ENCODE measurements at regions not wholly inside any gene's neighbourhood (a gene's known extent, or its start where the extent isn't known, plus 50 kb on each side); places are given as distances from the start of the nearest gene placed in this dataset.
"Not testable (repeated sequence)": the region's sequence is repeated elsewhere in the genome, so short reads cannot be mapped to it uniquely, and the experiment has no call there.

DNA sequence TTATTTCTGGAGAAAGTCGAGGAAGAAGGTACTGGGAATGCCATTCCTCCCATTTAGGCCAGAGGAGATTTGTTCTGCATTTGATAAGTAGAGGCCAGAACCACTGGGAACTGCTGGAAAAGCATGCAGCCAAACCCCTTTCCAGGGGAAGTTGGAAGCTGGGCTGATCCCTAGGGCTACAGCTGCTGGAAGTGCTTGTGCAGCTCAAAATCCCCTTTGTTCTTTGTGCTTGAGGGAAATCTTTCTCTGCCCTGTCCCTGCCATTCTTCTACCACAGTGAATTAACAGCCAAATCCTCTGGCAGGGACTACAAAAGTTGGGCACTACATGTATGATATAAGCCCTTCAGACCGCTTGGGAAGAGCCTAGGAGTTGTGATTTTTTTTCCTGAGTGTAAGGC is 734.1 kb downstream of the LRRIQ3 start:
- DNase-seq = no peak

DNA sequence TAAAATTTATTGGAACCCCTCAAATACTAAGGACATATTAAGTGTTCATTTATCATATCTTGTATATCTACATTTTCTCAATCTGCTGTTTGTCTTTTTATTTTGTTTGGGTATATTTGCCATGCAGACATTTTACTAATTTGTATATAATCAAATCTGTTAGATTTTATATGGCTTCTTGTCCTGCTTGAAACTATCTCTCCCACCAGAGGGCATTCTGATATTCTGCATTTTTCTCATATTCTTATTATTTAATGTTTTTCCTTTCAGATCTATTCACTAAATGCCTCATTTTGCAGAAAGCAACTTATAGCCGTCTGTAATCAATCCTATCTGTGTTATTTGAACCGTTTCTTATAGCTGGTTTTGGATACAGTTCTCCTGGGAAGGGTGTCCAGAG is 745.5 kb downstream of the LRRIQ3 start:
- DNase-seq = no peak

DNA sequence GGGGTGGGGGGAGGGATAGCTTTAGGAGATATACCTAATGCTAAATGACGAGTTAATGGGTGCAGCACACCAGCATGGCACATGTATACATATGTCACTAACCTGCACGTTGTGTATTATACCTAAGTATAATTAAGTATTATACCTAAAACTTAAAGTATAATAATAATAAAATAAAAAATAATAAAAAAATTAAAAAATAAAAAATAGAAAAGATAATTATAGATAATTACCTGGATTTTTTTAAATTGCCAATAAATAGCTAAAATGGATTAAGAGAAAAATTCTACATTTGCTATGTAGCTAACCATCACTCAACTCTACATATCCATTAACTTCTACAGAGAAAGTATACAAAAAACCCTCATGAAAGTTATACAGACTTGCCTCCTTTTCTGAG is 747.3 kb downstream of the LRRIQ3 start:
- not testable (repeated sequence) for DNase-seq

DNA sequence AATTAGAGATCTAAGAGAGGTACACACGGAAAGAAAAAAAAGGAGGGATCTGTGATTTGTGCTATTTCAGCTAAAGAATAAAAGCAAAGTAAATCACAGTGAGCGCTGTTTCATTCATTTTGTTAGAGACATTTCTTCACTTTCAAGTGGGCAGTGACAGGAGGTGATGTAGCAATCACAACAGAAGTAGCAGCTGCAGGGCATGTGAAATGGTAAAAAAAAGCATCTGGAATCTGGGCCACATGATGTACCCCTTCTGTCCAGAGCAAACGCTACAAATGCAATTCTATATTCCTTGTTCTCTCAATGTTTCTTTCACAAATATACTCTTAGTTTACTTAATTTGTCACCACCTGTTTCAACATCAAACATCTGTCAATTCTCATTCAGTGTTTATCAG is 786.5 kb downstream of the LRRIQ3 start:
- no peak for DNase-seq

- DNase-seq = no peak
Observed at GRCh38 chr1:73401666-73402065, 796.3 kb downstream of the LRRIQ3 start.

GRCh38 chr1:73382966-73383365 is 815.0 kb downstream of the LRRIQ3 start:
- no peak for DNase-seq

GRCh38 chr1:73366734-73367413 is 831.1 kb downstream of the LRRIQ3 start:
- DNase-seq = no peak

DNA sequence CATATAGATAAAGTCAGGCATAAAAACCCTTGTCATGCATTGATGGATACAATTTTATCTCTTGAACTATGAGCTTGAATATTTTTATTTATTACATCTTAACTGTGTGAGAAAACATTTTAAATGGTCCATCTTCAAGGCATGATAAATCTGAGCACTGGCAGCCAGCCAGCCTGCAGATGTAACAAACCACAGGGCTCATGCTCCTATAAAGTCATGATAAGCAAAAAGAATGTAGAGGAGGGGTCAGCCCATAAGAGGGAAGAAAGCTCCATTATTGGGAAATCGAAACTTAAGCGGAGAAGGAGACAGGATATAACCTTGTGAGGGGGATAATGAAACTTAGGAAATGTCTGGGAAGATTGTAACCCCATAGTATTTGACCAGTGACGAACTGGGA is 839.0 kb downstream of the LRRIQ3 start:
- DNase-seq = no peak

GRCh38 chr1:73356485-73356884 is 841.5 kb downstream of the LRRIQ3 start:
- no peak for DNase-seq

DNA sequence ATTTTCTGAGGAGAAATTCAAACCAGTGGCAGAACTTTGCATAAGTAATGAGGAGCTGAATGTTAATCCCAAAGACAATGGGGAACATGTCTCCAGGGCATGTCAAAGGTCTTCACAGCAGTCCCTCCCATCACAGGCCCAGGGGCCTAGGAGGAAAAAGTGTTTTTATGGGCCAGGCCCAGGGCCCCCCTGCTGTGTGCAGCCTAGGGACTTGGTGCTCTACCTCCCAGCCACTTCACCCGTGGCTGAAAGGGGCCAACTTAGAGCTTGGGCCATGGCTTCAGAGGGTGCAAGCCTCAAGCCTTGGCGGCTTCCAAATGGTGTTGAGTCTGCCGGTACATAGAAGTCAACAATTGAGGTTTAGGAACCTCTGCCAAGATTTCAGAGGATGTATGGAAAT is 854.0 kb downstream of the LRRIQ3 start:
- DNase-seq = no peak

DNA sequence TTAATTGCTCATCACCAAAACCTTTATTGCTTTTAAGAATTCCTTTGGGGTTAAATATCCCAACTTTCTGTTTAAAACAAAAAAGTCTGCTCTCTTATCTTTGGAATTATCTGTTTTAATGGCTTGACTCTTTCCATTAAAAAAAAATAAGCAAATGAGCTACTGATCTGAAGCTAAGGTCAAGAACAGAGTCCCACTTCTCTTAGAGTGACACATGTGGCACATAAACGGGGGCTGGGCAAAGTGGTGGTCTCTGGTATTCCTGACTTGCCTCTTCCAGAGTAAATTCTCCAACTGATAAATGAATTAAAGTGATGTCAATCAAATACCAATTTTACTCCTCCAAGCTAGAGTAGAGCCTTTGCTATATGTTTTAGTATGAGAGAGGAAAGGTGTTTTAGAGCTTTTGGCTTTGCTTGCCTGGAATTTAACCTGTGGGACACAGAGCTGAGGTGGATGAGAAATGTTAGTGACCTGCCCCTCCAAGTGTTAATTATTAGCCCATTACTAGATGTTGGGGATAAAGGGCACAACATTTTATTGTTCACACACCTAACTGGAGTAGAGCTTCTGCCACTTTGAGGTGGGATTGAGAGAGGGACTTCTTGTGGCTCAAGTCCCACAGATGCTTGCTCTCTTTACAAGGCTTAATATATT is 864.0 kb downstream of the LRRIQ3 start:
- no peak for DNase-seq

DNA sequence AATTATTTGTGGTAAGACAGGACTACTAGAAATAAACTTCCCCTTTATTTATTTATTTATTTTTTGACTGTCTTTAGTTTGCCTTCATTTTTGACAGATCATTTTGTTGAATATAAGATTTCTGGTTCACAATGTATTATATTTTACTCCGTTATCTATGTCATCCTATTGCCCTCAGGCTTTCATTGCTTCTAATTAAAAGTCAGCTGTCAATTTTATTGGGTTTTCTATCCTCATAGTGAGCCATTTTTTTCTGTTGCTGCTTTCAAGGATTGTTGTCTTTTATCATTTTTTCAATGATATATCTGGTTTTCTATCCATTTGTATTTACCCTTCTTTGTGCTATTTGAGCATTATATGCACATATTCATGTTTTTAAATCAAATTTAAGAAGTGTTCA is 866.2 kb downstream of the LRRIQ3 start:
- DNase-seq = no peak

DNA sequence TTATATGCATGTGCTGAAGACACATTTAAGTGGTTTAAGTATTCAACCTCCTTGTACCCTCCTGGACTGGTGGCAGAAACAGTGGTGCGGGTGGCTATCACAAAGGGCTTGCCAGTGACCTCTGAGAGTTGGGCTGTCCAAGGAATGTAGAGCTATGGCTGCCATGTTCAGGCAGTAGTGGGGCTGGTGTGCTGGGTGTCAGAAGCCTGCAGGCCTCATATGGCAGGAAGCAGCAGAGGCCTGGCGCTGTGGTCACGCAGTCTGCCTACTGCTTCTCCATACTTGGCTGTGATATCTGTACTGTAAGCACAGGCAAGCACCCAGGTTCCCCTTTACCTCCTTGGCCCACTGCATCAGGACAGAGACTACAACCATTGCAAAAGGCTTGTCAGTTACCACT is 870.0 kb downstream of the LRRIQ3 start:
- no peak for DNase-seq

GRCh38 chr1:73327180-73327793 is 870.7 kb downstream of the LRRIQ3 start:
- DNase-seq = no peak

GRCh38 chr1:73326663-73327062 is 871.3 kb downstream of the LRRIQ3 start:
- no peak for DNase-seq

GRCh38 chr1:73310797-73311381 is 887.1 kb downstream of the LRRIQ3 start:
- DNase-seq = no peak

DNA sequence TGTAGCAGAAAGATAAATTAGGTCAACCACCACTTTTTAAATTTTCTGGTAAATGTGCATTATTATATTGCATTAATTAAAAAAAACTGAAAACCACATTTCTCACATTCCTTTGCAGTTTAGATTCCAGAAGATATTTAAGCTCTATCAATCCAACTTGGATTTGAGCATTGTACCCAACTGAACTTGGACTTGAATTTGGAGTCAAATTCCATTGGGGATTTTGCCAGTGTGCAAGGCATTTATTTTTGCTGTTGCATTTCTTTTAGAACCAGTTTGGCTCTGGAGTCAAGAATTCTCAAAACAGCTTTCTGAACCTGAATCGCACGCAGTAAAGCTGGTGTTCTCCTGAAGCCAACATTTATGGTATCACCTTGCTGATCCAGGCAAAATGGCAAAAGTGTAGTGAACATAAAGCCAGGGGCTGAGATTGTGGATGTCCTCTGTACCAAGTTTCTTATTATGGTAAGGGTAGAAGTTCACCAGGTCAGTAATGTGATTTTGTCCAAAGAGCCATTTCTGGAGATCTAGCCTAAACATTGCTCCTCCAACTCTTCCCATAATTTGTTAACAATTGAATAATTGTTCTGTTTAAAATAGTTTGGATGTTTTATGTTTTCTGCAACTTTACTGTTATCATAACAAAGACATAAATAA is 890.9 kb downstream of the LRRIQ3 start:
- DNase-seq = no peak

GRCh38 chr1:73273886-73274285 is 924.1 kb downstream of the LRRIQ3 start:
- no peak for DNase-seq

- not testable (repeated sequence) for DNase-seq
Observed at GRCh38 chr1:73245196-73245595, 952.8 kb downstream of the LRRIQ3 start.

DNA sequence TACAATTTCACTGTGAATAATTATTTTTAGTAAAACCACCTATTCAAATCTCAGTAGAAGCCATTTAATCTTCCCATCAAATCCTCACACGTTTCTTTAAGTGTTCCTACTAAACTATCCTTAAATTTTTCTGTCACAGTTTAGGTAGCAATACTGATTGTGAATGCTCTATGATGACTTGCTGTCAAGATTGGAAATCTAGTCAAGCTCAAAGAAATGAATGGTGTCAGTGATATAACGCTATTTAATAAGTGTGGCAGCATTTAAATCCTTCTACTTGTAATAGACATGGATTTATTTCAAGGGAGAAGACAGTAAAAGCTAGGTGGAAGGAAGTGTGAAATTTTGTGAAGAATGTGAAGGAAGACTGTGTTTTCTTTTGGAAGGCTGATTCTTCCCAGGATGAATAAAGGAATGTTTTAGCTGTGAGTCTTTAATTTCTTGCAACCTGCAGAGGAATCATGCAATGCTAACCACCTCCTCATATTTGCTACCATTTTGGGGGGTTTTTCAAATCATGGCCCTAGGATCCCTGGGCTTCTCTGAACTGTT is 936.7 kb upstream of the NEGR1 start:
- no peak for DNase-seq

- no peak for DNase-seq
Observed at GRCh38 chr1:73205294-73205973, 923.1 kb upstream of the NEGR1 start.

DNA sequence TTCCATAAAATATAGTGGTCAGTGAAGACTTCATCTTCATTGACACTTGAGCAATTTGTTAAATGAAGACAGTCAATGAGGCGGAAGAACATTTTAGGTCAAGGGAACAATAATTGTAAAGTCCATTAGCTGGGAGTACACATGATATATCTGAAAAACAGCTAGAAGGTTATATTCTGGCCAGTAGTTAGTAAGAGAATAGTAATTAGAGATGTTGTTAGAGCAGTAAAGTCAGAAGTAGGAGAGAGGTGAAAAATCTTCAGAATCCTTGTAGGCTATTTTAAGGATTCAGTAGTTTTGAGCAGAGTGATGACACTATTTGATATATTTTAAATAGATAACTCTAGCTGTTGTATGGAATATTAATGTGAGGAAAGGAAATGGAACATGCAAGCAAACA is 915.6 kb upstream of the NEGR1 start:
- DNase-seq = no peak

DNA sequence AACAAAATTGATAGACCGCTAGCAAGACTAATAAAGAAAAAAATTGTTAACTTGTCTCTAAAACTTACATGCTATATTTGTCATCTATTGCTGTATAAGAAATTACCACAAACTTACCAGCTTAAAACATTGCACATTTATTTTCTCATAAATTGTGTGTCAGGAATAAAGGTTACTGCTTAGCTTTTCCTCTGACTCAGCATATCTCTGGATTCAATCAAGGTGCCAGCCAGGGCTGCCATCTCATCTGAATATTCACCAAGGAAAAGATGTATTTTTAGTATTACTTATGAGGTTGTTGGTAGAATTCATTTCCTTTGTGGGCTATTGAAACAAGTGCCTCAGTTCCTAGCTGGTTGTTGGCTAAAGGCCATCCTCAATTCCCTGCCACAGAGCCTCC is 912.6 kb upstream of the NEGR1 start:
- no peak for DNase-seq
